Suprapubic skin (tissue), 3 donors: ENCODE measurements at regions not wholly inside any gene's neighbourhood (a gene's known extent, or its start where the extent isn't known, plus 50 kb on each side); places are given as distances from the start of the nearest gene placed in this dataset.
"Not testable (repeated sequence)": the region's sequence is repeated elsewhere in the genome, so short reads cannot be mapped to it uniquely, and the experiment has no call there.

ENCODE experiments used
- CTCF ChIP-seq, 2 donors: fragments of 200-600 bp in 1 of 2; fragments of 450-650 bp in 1 of 2; sonication (generic) in 1 of 2; IDR thresholded peaks; one replicate each; pipeline ENCODE4 v1.5.1; 2016 to 2019; ENCODE audit warnings: antibody characterized with exemption in 2 of 2, mild to moderate bottlenecking in 1 of 2, moderate library complexity in 1 of 2
- POLR2A ChIP-seq, 2 donors: fragments of 450-650 bp; IDR thresholded peaks; one replicate each; pipeline ENCODE4 v1.6.1; 2017; ENCODE audit warnings: antibody characterized with exemption in 2 of 2, mild to moderate bottlenecking in 2 of 2, moderate library complexity in 2 of 2

- not testable (repeated sequence) for TF ChIP-seq CTCF, POLR2A (IDR thresholded peaks at IDR 0.05)
Observed at GRCh38 chr1:148210624-148211023, 58.5 kb upstream of the NBPF11 start.
